ENCODE measurements at regions not wholly inside any gene's neighbourhood (a gene's known extent, or its start where the extent isn't known, plus 50 kb on each side); places are given as distances from the start of the nearest gene placed in this dataset.

GRCh38 chr16:85362443-85362842, 250.2 kb upstream of the CIBAR2 start:
- no peaks in the 10 kb centered on the region for H3K4me1 ChIP-seq (ENCODE audit: low read depth, poor library complexity, severe bottlenecking)
- no peak overlapping the region for H3K9ac ChIP-seq
- H3K79me2 ChIP-seq (ENCODE audit: insufficient read depth, low read depth), result no peaks in the 10 kb centered on the region
- no peak overlapping the region for H3K4me3 ChIP-seq (IDR thresholded peaks at IDR 0.05; ENCODE audit: insufficient read depth, low read depth, low read length)
- H3K27ac ChIP-seq, result no peak overlapping the region
- H3K36me3 ChIP-seq (ENCODE audit: insufficient read depth), result no peaks in the 10 kb centered on the region
- H2AFZ ChIP-seq (ENCODE audit: low read depth), result no peak overlapping the region
- no peaks in the 10 kb centered on the region for H4K20me1 ChIP-seq (ENCODE audit: insufficient read depth)
- no peak for TF ChIP-seq CTCF (conservative IDR thresholded peaks at IDR 0.05; ENCODE audit: low read depth, low read length)
- peaks cover 86% of the 10 kb centered on the region for H3K27me3 ChIP-seq (ENCODE audit: insufficient read depth, low read depth)
- H3K4me2 ChIP-seq, result no peak overlapping the region

GRCh38 chr16:85363427-85363826, 249.7 kb upstream of the GSE1 start:
- no peak for TF ChIP-seq CTCF (conservative IDR thresholded peaks at IDR 0.05; ENCODE audit: low read depth, low read length)
- H3K36me3 ChIP-seq (ENCODE audit: insufficient read depth), result no peaks in the 10 kb centered on the region
- no peaks in the 10 kb centered on the region for H4K20me1 ChIP-seq (ENCODE audit: insufficient read depth)
- no peak overlapping the region for H3K27ac ChIP-seq
- H3K79me2 ChIP-seq (ENCODE audit: insufficient read depth, low read depth), result no peaks in the 10 kb centered on the region
- no peak overlapping the region for H3K4me3 ChIP-seq (IDR thresholded peaks at IDR 0.05; ENCODE audit: insufficient read depth, low read depth, low read length)
- H3K4me1 ChIP-seq (ENCODE audit: low read depth, poor library complexity, severe bottlenecking), result no peaks in the 10 kb centered on the region
- no peak overlapping the region for H3K9ac ChIP-seq
- H3K4me2 ChIP-seq, result no peak overlapping the region
- peaks cover 90% of the 10 kb centered on the region for H3K27me3 ChIP-seq (ENCODE audit: insufficient read depth, low read depth)
- H2AFZ ChIP-seq (ENCODE audit: low read depth), result no peak overlapping the region

- Histone ChIP-seq H3K4me1 (ENCODE audit: low read depth, poor library complexity, severe bottlenecking) (no peaks in the 10 kb centered on the region), H2AFZ (ENCODE audit: low read depth) (no peak overlapping the region), H4K20me1 (ENCODE audit: insufficient read depth) (no peaks in the 10 kb centered on the region), H3K4me3 (IDR thresholded peaks at IDR 0.05; ENCODE audit: insufficient read depth, low read depth, low read length) (no peak overlapping the region), H3K27me3 (ENCODE audit: insufficient read depth, low read depth) (peaks cover 90% of the 10 kb centered on the region), H3K36me3 (ENCODE audit: insufficient read depth) (no peaks in the 10 kb centered on the region), H3K9ac (no peak overlapping the region), H3K79me2 (ENCODE audit: insufficient read depth, low read depth) (no peaks in the 10 kb centered on the region), H3K27ac (no peak overlapping the region), H3K4me2 (no peak overlapping the region)
- no peak for TF ChIP-seq CTCF (conservative IDR thresholded peaks at IDR 0.05; ENCODE audit: low read depth, low read length)
Observed at GRCh38 chr16:85363881-85364280, 249.2 kb upstream of the GSE1 start.

- Histone ChIP-seq H3K36me3 (ENCODE audit: insufficient read depth) (no peaks in the 10 kb centered on the region), H3K9ac (no peak overlapping the region), H3K4me1 (ENCODE audit: low read depth, poor library complexity, severe bottlenecking) (no peaks in the 10 kb centered on the region)
Observed at GRCh38 chr16:85364323-85365040, 248.6 kb upstream of the GSE1 start.

More at GRCh38 chr16:85364323-85365040, 248.6 kb upstream of the GSE1 start:
- Histone ChIP-seq H2AFZ (ENCODE audit: low read depth) (no peak overlapping the region), H3K4me3 (IDR thresholded peaks at IDR 0.05; ENCODE audit: insufficient read depth, low read depth, low read length) (no peak overlapping the region), H3K79me2 (ENCODE audit: insufficient read depth, low read depth) (no peaks in the 10 kb centered on the region), H3K27me3 (ENCODE audit: insufficient read depth, low read depth) (peaks cover 90% of the 10 kb centered on the region), H3K27ac (no peak overlapping the region), H4K20me1 (ENCODE audit: insufficient read depth) (no peaks in the 10 kb centered on the region), H3K4me2 (no peak overlapping the region)
- TF ChIP-seq CTCF (conservative IDR thresholded peaks at IDR 0.05; ENCODE audit: low read depth, low read length), result no peak

Measured in KMS-11 (cell line).